ENCODE measurements at regions not wholly inside any gene's neighbourhood (a gene's known extent, or its start where the extent isn't known, plus 50 kb on each side); places are given as distances from the start of the nearest gene placed in this dataset.

- TF ChIP-seq CTCF (IDR thresholded peaks at IDR 0.05) (no peak), POLR2A (IDR thresholded peaks at IDR 0.05) (no peak)
Observed at GRCh38 chr7:22550514-22551030, 50.6 kb upstream of the STEAP1B start.

All from thyroid gland (tissue), 4 donors.